GM19328 (cell line): ENCODE measurements at regions not wholly inside any gene's neighbourhood (a gene's known extent, or its start where the extent isn't known, plus 50 kb on each side); places are given as distances from the start of the nearest gene placed in this dataset.

Source experiments
- ATAC-seq: cut with Tn5 transposase; IDR thresholded peaks from one replicate; pipeline ENCODE4 v1.9.1; 2021; ENCODE audit warnings: mild to moderate bottlenecking, moderate library complexity; ENCODE audit not compliant: unreplicated experiment

GRCh38 chr1:56395776-56396175, 183.6 kb downstream of the PLPP3 start:
- no peak for ATAC-seq

DNA sequence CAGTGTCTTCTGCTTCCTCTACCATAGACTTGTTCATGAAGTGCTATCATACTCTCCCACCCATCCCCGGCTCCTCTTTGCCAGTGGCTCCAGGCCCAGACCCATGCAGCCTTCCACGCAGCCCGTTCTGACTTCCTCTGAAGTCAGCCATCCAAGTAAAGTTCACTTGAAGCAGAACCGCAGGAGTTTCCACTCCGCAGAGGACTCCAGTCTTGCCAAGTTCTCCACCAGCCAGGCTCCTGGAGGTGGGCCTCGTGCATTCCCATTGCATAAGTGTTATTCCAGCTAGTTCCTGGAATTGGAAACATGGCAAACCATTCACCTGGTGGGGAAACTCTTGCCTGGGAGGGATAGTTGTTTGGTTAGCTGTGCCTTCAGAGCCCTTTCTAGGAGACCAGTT, 185.1 kb downstream of the PLPP3 start:
- no peak for ATAC-seq

DNA sequence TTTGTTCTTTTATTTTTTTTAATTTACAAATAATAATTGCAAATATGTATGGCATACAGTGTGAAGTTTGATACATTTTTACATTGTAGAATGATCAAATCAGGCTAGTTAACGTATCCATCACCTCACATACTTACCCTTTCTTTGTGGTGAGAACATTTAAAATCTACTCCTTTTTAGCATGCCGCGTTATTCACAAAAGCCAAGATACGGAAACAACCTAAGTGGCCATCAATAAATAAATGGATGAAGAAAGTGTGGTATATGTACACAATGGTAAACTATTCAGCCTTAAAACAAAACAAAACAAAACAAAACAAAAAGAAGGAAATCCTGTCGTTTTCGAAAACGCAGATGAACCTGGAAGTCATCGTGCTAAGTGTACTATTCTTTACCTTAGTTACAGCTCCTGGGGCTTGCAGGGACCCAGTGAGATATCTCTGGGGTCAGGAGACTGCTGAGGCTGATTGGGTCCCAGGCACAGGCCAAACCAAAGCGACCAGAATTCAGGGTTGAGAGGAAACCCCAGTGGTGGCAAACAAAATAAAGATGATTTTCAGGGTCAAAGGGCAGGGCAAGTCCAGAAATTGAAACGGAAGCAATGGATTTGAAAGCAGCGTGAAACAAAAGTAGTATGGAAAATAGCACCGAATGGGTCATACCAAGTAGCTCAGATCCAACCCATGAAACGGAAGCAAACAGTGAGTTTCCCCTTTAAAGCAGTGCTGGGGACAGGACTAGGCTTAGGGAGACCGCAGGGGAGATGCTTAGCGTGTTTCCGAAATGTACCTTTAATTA, 188.2 kb downstream of the PLPP3 start:
- ATAC-seq, result no peak

GRCh38 chr1:56390232-56390867, 189.0 kb downstream of the PLPP3 start:
- ATAC-seq, result no peak

GRCh38 chr1:56389813-56390212, 189.6 kb downstream of the PLPP3 start:
- no peak for ATAC-seq

DNA sequence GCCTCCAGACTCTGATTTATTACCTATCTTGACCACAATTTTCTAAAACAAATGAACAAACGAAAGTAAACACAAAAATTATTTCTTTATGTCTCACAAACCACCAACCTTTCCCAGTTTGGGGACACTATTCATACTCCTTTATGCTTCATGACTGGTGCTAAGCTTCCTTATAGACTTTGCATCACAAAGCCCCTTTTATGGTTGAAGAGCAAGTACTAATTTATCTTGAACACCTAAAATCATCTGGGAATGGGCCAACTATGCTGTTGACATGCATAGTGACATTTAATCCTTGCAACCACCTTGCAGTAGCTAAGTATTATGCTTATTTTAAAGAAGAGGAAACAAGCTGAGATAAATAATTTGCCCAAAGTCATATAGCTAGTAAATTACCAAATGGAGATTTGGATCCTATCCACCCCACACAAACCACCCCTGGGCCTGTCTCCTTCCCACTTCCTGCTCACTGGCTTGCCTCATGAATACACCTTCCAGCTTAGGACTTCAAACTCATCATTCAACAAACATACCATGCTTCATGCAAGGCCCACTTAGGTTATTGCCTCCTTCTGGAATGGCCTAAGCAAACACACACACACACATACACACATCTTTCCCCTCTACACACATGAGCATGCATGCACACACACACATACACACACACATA, 192.2 kb downstream of the PLPP3 start:
- no peak for ATAC-seq

DNA sequence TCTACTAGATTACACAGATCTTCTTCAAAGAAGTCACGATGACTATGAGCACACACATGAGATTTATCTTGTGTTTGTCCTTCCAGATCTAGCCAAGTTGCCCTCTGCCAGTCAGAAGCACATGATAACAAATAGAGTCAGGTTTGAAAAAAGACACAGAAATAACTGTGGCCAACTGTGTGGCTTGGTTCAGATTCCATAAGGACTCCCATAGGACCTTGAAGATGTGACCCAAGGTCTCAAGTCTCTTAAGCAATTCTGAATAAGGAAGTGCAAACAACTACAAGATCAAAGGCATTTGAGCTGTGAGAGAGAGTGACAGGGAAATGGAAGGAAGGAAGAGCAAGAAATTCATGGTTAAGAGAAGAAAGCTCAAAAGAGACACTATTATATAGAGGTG, 194.0 kb downstream of the PLPP3 start:
- ATAC-seq, result no peak

GRCh38 chr1:56382929-56383328, 196.4 kb downstream of the PLPP3 start:
- ATAC-seq, result no peak

DNA sequence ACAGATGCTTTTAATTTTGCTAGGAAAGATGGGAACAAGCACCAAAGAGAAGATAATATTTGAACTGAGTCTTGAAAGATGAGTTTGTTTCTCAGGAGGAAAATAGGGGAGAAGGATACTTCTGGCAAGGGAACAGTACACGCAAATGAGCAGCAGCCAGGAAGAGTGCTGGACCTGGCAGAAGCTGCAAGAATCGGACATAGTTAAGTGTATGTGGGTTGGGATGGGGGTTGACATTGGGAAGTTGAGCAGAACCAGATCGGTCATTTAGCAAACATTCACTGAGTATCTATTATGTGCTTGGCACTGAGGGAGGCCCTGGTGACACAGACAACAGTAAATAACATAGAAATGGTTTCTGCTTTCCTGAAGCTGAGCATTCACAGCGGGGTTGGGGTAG, 198.8 kb downstream of the PLPP3 start:
- no peak for ATAC-seq

- no peak for ATAC-seq
Measured at GRCh38 chr1:56378341-56379070, 200.9 kb downstream of the PLPP3 start.

DNA sequence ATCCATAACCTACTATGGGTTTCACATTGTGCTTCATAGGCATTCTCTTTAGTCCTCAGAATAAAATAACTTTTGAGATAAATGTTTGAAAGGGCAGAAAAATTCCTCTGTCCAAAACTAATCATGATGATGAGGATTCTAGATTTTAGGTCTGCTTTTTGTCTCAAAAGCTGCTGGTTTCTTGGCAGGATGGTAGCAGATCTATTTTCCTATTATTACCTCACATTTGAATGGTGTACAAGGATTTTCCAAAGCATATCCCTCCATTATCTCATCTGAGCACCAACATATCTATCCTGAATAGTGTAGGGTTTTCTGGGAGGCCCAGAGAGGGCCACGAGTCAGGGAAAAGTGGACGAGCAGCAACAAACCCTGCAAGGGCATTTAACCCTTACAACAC, 201.9 kb downstream of the PLPP3 start:
- no peak for ATAC-seq

DNA sequence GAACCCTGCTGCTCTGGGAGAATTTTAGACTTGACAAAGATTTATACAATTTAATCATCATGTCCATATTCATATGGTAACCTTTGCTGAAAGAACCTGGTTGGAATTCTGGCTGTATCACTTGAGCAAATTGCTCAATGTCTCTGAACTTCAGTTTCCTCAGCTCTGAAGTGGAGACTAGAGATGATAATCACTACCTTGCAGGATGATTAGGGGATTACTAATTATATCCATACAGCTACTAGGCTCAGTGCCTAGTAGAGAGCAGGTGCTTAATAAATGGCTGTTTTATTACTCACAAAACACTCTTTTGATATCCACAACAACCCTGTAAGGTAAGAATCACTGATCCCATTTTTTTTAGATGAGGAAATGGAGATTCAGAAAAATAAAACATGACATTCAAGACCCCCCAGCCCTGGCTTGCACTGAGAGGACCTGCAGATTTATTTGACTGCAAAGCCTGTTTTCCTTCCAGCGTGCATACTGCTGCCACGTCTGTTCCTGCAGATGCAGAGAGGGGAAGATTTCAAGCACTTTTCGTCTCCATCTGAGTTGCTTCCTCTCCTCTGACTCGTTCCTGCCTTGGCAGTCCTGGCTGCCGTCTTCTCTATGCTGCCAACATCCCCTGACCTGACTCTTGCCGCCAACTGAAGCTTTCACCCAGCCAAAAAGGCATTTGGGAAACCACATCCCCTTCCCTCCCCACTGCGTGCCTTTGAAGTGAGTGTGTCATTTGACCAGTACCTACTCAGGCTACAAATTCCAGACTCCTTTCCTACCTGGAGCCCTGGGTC, 203.0 kb downstream of the PLPP3 start:
- no peak for ATAC-seq

- no peak for ATAC-seq
Measured at GRCh38 chr1:56375326-56375804, 204.0 kb downstream of the PLPP3 start.

- no peak for ATAC-seq
Measured at GRCh38 chr1:56374026-56374974, 205.1 kb downstream of the PLPP3 start.

DNA sequence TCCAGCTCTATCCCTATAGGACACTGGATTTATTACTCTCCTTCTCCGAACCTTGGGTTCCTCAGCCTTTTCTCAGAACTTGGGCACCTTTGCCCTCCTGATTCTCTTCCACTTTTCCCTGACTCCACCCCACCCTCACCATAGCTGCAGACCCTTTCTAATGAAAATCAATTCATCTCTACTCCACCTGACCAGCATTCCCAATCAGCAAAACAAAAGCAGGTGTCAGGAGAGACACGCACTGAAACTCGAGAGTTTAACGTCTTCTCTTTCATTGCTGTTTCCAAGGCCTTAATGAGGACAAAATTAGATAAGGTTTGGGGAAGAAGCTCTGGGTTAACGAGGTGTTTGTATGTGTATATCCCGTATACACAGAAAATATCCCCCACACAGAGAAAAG, 208.8 kb downstream of the PLPP3 start:
- ATAC-seq, result no peak

DNA sequence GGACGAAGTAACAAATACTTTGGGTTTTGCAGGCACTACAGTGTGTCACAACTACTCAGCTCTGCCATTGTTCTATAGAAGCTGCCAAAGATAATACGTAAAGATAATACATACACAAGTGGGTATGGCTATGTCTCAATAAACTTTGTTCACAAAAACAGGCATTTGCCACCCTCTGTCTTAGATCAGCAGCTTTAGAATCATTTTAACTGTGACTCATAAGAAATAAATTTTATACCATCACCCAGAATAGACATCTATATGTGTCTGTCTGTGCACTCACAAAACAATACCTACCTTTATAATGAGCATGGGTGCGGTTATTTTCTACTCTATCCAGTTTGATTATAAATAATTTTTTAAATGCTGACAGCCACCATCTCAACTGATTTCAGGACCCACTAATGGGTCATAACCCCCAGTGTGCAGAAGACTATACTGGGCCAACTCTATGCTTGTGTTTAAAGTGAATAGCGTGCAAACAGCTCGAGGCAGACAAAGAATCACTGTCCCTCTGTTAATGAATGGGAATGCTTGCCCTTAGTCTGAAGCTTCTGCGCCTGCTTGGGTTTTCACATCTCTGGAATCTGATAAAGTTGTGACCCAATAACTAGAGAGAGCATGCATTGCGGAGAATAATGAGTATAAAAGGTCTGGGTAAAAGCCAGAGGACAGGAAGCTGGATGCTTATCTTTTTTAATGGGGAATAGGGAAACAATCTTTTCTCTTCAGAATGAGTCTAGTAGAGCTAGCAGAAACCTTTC, 216.2 kb downstream of the PLPP3 start:
- no peak for ATAC-seq

GRCh38 chr1:56360021-56360420, 219.3 kb downstream of the PLPP3 start:
- ATAC-seq, result no peak

- ATAC-seq, result no peak
Measured at GRCh38 chr1:56359056-56359455, 220.3 kb downstream of the PLPP3 start.
